WTC11 (cell line): ENCODE measurements at regions not wholly inside any gene's neighbourhood (a gene's known extent, or its start where the extent isn't known, plus 50 kb on each side); places are given as distances from the start of the nearest gene placed in this dataset.

Source experiments
- ATAC-seq: fragments of 200-7000 bp; cut with Tn5 transposase; 2 replicates; pipeline ENCODE4 v1.10.0; 2021; ENCODE audit warnings: mild to moderate bottlenecking, moderate library complexity
- CTCF ChIA-PET: fragments of 300-600 bp; sonication (Branson Sonifier 250); formaldehyde crosslinking; loops from one replicate; lab custom pipeline; 2021; ENCODE audit warnings: antibody characterized with exemption; lab: Charles Lee
- POLR2A ChIA-PET: fragments of 350-600 bp; sonication (Branson Sonifier 250); formaldehyde crosslinking; loops from one replicate; lab custom pipeline; 2021; ENCODE audit warnings: antibody characterized with exemption; lab: Charles Lee
- DNase-seq: peaks from one replicate; pipeline ENCODE4 v3.0.0; 2021; ENCODE audit warnings: low spot score
- H3K27ac Mint-ChIP-seq: 2 replicates; pipeline ENCODE4 v1.8.0; 2021; ENCODE audit warnings: mixed read lengths
- H3K27me3 Mint-ChIP-seq: 2 replicates; pipeline ENCODE4 v1.8.0; 2021; ENCODE audit warnings: low read depth, mild to moderate bottlenecking, moderate library complexity, mixed read lengths
- H3K36me3 Mint-ChIP-seq: 2 replicates; pipeline ENCODE4 v1.8.0; 2021; ENCODE audit warnings: mixed read lengths
- H3K4me1 Mint-ChIP-seq: 2 replicates; pipeline ENCODE4 v1.8.0; 2022; ENCODE audit warnings: mixed read lengths
- H3K4me3 Mint-ChIP-seq: 2 replicates; pipeline ENCODE4 v1.8.0; 2021; ENCODE audit warnings: mild to moderate bottlenecking, moderate library complexity, mixed read lengths
- H3K9me3 Mint-ChIP-seq: 2 replicates; pipeline ENCODE4 v1.8.0; 2021; ENCODE audit warnings: mixed read lengths
- AFF4 ChIP-seq: sonication (generic); formaldehyde crosslinking; IDR thresholded peaks from 2 replicates; pipeline ENCODE4 v1.8.1; 2023; ENCODE audit warnings: mild to moderate bottlenecking, missing genetic modification reagents, borderline replicate concordance
- E2F5 ChIP-seq: sonication (generic); formaldehyde crosslinking; IDR thresholded peaks from 2 replicates; pipeline ENCODE4 v1.8.1; 2022; ENCODE audit warnings: mild to moderate bottlenecking, moderate library complexity, missing genetic modification reagents
- GTF2I ChIP-seq: fragments of 250-450 bp; sonication (Bioruptor Pico); conservative IDR thresholded peaks from 2 replicates; pipeline ENCODE4 v1.4.0; 2021; ENCODE audit warnings: mild to moderate bottlenecking
- HMGXB4 ChIP-seq: sonication (generic); formaldehyde crosslinking; IDR thresholded peaks from 2 replicates; pipeline ENCODE4 v1.8.1; 2023; ENCODE audit warnings: mild to moderate bottlenecking, moderate library complexity, missing genetic modification reagents
- IRF1 ChIP-seq: sonication (generic); formaldehyde crosslinking; IDR thresholded peaks from 2 replicates; pipeline ENCODE4 v1.8.0; 2023; ENCODE audit warnings: missing genetic modification reagents
- IRF2 ChIP-seq: sonication (generic); formaldehyde crosslinking; IDR thresholded peaks from 2 replicates; pipeline ENCODE4 v1.8.0; 2022; ENCODE audit warnings: low read depth, missing genetic modification reagents, borderline replicate concordance
- KAT7 ChIP-seq: sonication (generic); formaldehyde crosslinking; IDR thresholded peaks from 2 replicates; pipeline ENCODE4 v1.8.1; 2023; ENCODE audit warnings: missing genetic modification reagents, mild to moderate bottlenecking, borderline replicate concordance
- NFATC4 ChIP-seq: fragments of 250-450 bp; sonication (Bioruptor Pico); IDR thresholded peaks from 2 replicates; pipeline ENCODE4 v1.9.0; 2021; ENCODE audit warnings: mild to moderate bottlenecking
- NR2C2 ChIP-seq: sonication (generic); formaldehyde crosslinking; IDR thresholded peaks from 2 replicates; pipeline ENCODE4 v1.8.0; 2022; ENCODE audit warnings: mild to moderate bottlenecking, missing genetic modification reagents
- NR3C1 ChIP-seq: sonication (generic); formaldehyde crosslinking; conservative IDR thresholded peaks from 2 replicates; pipeline ENCODE4 v1.8.1; 2023; ENCODE audit warnings: low read depth, mild to moderate bottlenecking, missing genetic modification reagents
- ZMAT4 ChIP-seq: fragments of 250-450 bp; sonication (Bioruptor Pico); IDR thresholded peaks from 2 replicates; pipeline ENCODE4 v1.9.0; 2021; ENCODE audit warnings: mild to moderate bottlenecking
- ZNF232 ChIP-seq: sonication (generic); formaldehyde crosslinking; IDR thresholded peaks from 2 replicates; pipeline ENCODE4 v1.8.0; 2022; ENCODE audit warnings: mild to moderate bottlenecking, missing genetic modification reagents
- TF ChIP-seq, protein P1 (sequence below): fragments of 200-600 bp; IDR thresholded peaks from 2 replicates; pipeline ENCODE4 v1.8.0; 2022; ENCODE audit warnings: antibody characterized with exemption
- TF ChIP-seq, protein P2 (sequence below): sonication (generic); formaldehyde crosslinking; IDR thresholded peaks from 2 replicates; pipeline ENCODE4 v1.8.0; 2022; ENCODE audit warnings: mild to moderate bottlenecking, missing genetic modification reagents

DNA sequence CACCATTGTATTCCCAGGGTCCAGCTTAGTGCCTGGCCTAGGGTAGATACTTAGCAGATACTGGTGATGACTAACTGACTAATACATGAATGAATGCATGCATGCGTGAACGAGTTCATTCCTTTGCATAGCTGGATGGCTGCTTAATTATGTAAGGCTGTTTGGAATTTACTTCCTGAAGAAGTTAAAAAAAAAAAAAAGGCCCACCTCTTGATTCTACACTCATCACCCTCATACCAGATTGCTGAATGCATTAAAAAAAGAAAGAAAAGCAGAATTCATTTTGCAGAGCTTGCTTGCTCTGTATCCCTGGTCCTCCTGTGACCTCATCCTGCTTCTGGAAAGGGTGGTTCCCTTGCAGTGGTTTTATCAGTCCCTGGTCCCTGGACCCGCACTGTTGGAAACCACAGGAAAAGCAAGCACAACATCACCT is 277.6 kb upstream of the CFAP20DC start:
- Mint-ChIP-seq H3K9me3 (0 out of 2 replicates have a peak, but pooled peaks cover 3% of the 10 kb centered on the region), H3K4me3 (no peak overlapping the region), H3K4me1 (peaks cover 9% of the 10 kb centered on the region), H3K27ac (no peak overlapping the region), H3K27me3 (no peaks in the 10 kb centered on the region), H3K36me3 (no peaks in the 10 kb centered on the region)
- ChIA-PET CTCF (interaction anchor here (0.9 to 2.6 kb wide), 6 partner anchors 10 to 530 kb away, joined by 4 to 13 read pairs (median 4); no protein-coding TSS in a partner anchor), POLR2A (interaction anchor here (0.7 kb wide), 1 partner anchor 332 kb away, joined by 4 read pairs; no protein-coding TSS in a partner anchor)
- ATAC-seq (no peak; the same call in 1 of the 2 replicates), DNase-seq (no peak)
- TF ChIP-seq NR3C1 (CRISPR knock-in tag) (no peak), HMGXB4 (no peak), ZNF232 (CRISPR knock-in tag) (no peak), IRF1 (CRISPR knock-in tag) (no peak), GTF2I (no peak), KAT7 (no peak)
- TF ChIP-seq, all 79 proteins: peak for 0

DNA sequence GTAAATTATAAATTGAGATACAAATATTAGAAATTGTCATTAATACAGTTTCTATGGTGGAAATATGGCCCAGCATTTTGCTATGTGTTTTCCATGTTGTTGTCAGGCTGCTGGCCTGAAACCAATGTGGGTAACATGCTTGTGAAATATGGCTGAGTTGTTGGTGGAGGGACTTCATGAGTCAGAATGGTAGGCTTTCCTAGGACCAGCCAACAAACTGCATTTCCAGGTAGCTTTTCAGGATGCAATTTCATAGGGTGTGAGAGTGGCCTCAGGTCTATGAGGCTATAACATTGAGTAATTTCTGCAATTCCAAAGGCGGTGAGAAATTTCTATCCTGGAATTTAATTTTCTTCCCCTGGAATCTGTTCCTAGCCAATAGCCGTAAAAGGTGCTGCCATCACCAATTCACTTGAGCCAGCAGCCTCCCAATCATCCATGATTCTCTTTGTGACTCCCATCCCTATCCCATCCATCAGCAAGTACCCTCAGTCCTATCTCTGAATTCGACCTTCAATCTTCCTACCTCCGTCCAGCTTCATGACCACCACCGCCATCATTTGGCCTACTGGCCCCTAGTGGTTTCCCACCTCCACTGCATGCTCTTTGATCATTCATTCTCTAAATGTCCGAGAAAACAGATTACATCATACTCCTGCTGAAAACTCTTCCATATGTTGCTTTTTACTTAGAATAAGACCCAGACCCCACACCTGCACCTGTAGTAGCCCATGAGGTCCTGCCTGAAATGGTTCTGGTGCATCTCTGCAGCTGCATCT is 276.6 kb upstream of the CFAP20DC start:
- POLR2A ChIA-PET: interaction anchor here (0.7 kb wide), 1 partner anchor 331 kb away, joined by 4 read pairs; no protein-coding TSS in a partner anchor
- Mint-ChIP-seq H3K4me1 (peaks cover 9% of the 10 kb centered on the region), H3K36me3 (no peaks in the 10 kb centered on the region), H3K27me3 (no peaks in the 10 kb centered on the region), H3K4me3 (no peak overlapping the region), H3K27ac (no peak overlapping the region), H3K9me3 (no peaks in the 10 kb centered on the region)
- TF ChIP-seq, protein P1, sequence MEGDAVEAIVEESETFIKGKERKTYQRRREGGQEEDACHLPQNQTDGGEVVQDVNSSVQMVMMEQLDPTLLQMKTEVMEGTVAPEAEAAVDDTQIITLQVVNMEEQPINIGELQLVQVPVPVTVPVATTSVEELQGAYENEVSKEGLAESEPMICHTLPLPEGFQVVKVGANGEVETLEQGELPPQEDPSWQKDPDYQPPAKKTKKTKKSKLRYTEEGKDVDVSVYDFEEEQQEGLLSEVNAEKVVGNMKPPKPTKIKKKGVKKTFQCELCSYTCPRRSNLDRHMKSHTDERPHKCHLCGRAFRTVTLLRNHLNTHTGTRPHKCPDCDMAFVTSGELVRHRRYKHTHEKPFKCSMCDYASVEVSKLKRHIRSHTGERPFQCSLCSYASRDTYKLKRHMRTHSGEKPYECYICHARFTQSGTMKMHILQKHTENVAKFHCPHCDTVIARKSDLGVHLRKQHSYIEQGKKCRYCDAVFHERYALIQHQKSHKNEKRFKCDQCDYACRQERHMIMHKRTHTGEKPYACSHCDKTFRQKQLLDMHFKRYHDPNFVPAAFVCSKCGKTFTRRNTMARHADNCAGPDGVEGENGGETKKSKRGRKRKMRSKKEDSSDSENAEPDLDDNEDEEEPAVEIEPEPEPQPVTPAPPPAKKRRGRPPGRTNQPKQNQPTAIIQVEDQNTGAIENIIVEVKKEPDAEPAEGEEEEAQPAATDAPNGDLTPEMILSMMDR: peak; percentile 64; the same call in 1 of the 2 replicates
- TF ChIP-seq HMGXB4 (no peak), AFF4 (CRISPR knock-in tag) (no peak)
- peak; percentile 69 for ATAC-seq
- CTCF ChIA-PET: interaction anchor here (0.6 to 2.6 kb wide), 10 partner anchors 9 to 738 kb away, joined by 3 to 13 read pairs (median 4); no protein-coding TSS in a partner anchor
- DNase-seq: peak; percentile 51

DNA sequence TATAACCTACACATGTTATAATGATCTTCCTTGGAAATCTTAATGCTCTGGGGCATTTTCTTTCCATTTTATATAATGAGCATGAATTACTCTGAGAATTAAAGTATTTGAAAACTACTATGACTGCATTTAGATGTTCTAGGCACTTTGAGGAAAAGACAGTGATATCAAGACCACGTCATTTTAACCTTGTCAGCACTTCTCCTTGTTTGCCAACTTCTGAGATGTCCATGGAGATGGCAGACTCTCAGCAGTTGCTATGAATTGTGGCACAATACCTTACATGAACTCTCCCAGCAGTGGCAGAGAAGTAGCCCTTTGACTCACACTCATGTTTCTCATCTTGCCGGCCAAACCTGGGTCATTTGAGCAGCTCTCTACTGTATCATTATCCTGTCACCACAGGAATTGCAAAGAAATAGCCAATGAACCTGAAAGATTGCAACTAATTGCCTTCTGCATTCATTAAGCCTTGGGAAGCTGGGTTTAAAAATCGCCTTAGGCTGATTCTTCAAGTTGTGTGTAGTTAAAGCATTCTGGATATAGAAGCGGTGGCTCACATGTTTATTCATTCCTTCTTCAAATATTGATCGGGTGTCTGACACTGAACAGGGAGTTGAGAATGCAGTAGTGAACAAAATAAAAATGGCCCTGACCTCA is 272.2 kb upstream of the CFAP20DC start:
- CTCF ChIA-PET: no interaction called here
- POLR2A ChIA-PET: no interaction called here
- TF ChIP-seq NFATC4 (CRISPR knock-in tag) (no peak), ZNF232 (CRISPR knock-in tag) (no peak), ZMAT4 (CRISPR knock-in tag) (no peak), IRF2 (CRISPR knock-in tag) (no peak), E2F5 (CRISPR knock-in tag) (no peak), NR2C2 (no peak)
- TF ChIP-seq, protein P2, sequence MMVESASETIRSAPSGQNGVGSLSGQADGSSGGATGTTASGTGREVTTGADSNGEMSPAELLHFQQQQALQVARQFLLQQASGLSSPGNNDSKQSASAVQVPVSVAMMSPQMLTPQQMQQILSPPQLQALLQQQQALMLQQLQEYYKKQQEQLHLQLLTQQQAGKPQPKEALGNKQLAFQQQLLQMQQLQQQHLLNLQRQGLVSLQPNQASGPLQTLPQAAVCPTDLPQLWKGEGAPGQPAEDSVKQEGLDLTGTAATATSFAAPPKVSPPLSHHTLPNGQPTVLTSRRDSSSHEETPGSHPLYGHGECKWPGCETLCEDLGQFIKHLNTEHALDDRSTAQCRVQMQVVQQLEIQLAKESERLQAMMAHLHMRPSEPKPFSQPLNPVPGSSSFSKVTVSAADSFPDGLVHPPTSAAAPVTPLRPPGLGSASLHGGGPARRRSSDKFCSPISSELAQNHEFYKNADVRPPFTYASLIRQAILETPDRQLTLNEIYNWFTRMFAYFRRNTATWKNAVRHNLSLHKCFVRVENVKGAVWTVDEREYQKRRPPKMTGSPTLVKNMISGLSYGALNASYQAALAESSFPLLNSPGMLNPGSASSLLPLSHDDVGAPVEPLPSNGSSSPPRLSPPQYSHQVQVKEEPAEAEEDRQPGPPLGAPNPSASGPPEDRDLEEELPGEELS (CRISPR knock-in tag): no peak
- no peaks in the 10 kb centered on the region for H3K9me3 Mint-ChIP-seq
- no peak overlapping the region for H3K4me3 Mint-ChIP-seq
- H3K27me3 Mint-ChIP-seq: no peaks in the 10 kb centered on the region
- no peak overlapping the region for H3K27ac Mint-ChIP-seq
- ATAC-seq (no peak), DNase-seq (no peak)
- peaks cover 8% of the 10 kb centered on the region for H3K4me1 Mint-ChIP-seq
- H3K36me3 Mint-ChIP-seq: no peaks in the 10 kb centered on the region
